ENCODE measurements at regions not wholly inside any gene's neighbourhood (a gene's known extent, or its start where the extent isn't known, plus 50 kb on each side); places are given as distances from the start of the nearest gene placed in this dataset.

DNA sequence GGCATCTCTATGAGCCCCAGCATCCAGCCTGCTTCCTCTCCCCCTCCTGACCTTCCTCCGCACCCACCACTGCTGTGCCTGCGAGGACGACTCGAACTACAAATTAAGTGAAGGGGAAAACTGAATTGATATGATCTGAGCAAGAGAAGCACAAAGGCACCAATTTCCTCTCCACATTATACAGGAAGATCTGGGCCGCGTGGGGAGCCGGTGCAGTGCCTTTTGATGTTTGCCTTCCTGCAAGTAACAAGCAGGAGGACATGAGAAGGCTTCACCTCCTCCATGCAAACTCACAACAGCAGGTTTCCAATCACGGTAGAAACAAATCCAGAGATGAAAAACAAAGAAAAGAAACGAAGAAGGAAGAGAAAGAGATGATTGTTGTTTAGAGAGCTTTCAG, 57.8 kb upstream of the MMP2 start:
- peaks cover 18% of the 10 kb centered on the region for H3K27me3 Mint-ChIP-seq (ENCODE audit: insufficient read depth)
- 79% methylated on average over 7 of the region's 9 CpGs; no CpG with 5 or more reads in 1 of the 2 experiments for WGBS, 2 experiments (ENCODE audit: insufficient coverage in 1 of 2, insufficient read length in 1 of 2)
- no peaks in the 10 kb centered on the region for H3K4me1 ChIP-seq (ENCODE audit: control insufficient read depth, insufficient read depth, low read length)

GRCh38 chr16:55426865-55427484, 52.0 kb upstream of the MMP2 start:
- Mint-ChIP-seq H3K27me3 (ENCODE audit: insufficient read depth) (peaks cover 6% of the 10 kb centered on the region), H3K27ac (no peak overlapping the region), H3K4me3 (no peak overlapping the region), H3K36me3 (ENCODE audit: low read depth) (no peaks in the 10 kb centered on the region), H3K9me3 (no peaks in the 10 kb centered on the region), H3K4me1 (no peaks in the 10 kb centered on the region)
- H3K9me3 ChIP-seq (ENCODE audit: control insufficient read depth, low read length): no peaks in the 10 kb centered on the region
- no peak overlapping the region for H3K9ac ChIP-seq (ENCODE audit: extremely low read depth, low read length, poor library complexity, severe bottlenecking)
- H3K36me3 ChIP-seq (ENCODE audit: control insufficient read depth, insufficient read depth, low read length): no peaks in the 10 kb centered on the region
- H3K4me3 ChIP-seq (ENCODE audit: low read length): no peak overlapping the region
- TF ChIP-seq, protein P1, sequence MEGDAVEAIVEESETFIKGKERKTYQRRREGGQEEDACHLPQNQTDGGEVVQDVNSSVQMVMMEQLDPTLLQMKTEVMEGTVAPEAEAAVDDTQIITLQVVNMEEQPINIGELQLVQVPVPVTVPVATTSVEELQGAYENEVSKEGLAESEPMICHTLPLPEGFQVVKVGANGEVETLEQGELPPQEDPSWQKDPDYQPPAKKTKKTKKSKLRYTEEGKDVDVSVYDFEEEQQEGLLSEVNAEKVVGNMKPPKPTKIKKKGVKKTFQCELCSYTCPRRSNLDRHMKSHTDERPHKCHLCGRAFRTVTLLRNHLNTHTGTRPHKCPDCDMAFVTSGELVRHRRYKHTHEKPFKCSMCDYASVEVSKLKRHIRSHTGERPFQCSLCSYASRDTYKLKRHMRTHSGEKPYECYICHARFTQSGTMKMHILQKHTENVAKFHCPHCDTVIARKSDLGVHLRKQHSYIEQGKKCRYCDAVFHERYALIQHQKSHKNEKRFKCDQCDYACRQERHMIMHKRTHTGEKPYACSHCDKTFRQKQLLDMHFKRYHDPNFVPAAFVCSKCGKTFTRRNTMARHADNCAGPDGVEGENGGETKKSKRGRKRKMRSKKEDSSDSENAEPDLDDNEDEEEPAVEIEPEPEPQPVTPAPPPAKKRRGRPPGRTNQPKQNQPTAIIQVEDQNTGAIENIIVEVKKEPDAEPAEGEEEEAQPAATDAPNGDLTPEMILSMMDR (conservative IDR thresholded peaks at IDR 0.05): no peak
- 92 to 96% methylated on average over 3 to 5 of the region's 5 CpGs for WGBS, 2 experiments (ENCODE audit: insufficient coverage in 1 of 2, insufficient read length in 1 of 2)
- H3K27ac ChIP-seq (ENCODE audit: low read depth, low read length): no peak overlapping the region
- H3K4me1 ChIP-seq (ENCODE audit: control insufficient read depth, insufficient read depth, low read length): no peaks in the 10 kb centered on the region
- no peak for DNase-seq
- no peaks in the 10 kb centered on the region for H3K27me3 ChIP-seq (ENCODE audit: control insufficient read depth, insufficient read depth, low read length, poor library complexity, severe bottlenecking)

More for the DNA sequence above, 57.8 kb upstream of the MMP2 start:
- Histone ChIP-seq H3K4me3 (ENCODE audit: low read length) (no peak overlapping the region), H3K36me3 (ENCODE audit: control insufficient read depth, insufficient read depth, low read length) (no peaks in the 10 kb centered on the region), H3K27me3 (ENCODE audit: control insufficient read depth, insufficient read depth, low read length, poor library complexity, severe bottlenecking) (peaks cover 15% of the 10 kb centered on the region), H3K9me3 (ENCODE audit: control insufficient read depth, low read length) (no peaks in the 10 kb centered on the region), H3K27ac (ENCODE audit: low read depth, low read length) (no peak overlapping the region), H3K9ac (ENCODE audit: extremely low read depth, low read length, poor library complexity, severe bottlenecking) (no peak overlapping the region)
- Mint-ChIP-seq H3K27ac (no peak overlapping the region), H3K4me3 (no peak overlapping the region), H3K36me3 (ENCODE audit: low read depth) (no peaks in the 10 kb centered on the region), H3K4me1 (no peaks in the 10 kb centered on the region), H3K9me3 (no peaks in the 10 kb centered on the region)
- no peak for DNase-seq
- TF ChIP-seq, protein P1 (conservative IDR thresholded peaks at IDR 0.05): no peak

Data from endodermal cell (in vitro differentiated cells).